ENCODE measurements at regions not wholly inside any gene's neighbourhood (a gene's known extent, or its start where the extent isn't known, plus 50 kb on each side); places are given as distances from the start of the nearest gene placed in this dataset.

DNA sequence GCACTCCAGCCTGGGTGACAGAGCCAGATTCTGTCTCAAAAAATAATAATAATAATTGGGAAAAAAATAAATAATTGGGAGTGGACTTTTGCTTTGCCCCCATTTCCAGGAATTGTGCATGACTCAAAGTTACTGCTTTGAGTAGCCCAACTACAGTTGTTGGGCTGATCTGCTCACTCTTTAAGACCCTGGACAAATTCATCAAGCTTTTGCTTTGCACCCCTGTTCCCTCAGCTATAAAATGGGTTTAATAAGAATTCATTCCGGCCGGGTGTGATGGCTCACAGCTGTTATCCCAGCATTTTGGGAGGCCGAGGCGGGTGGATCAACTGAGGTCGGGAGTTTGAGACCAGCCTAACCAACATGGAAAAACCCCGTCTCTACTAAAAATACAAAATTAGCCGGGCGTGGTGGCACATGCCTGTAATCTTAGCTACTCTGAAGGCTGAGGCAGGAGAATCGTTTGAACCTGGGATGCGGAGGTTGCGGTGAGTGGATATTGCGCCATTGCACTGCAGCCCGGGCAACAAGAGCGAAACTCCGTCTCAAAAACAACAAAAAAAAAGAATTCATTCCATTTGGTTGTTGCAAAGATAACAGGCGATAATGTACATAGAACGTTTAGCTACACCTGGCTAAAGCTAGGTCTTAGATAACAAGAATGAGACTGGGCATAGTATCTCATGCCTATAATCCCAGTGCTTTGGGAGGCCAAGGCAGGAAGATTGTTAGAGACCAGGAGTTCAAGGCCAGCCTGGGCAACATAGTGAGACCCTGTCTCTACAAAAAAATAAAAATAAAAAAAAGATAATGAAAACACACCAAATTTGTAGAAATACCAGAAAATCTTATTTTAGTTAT, 87.9 kb upstream of the ZNF217 start:
- Mint-ChIP-seq H3K4me1 (ENCODE audit: unreplicated experiment) (peaks cover 20% of the 10 kb centered on the region), H3K9me3 (ENCODE audit: unreplicated experiment) (no peaks in the 10 kb centered on the region), H3K27ac (ENCODE audit: unreplicated experiment) (no peak overlapping the region), H3K27me3 (ENCODE audit: unreplicated experiment) (peaks cover 1% of the 10 kb centered on the region), H3K4me3 (ENCODE audit: unreplicated experiment) (no peak overlapping the region), H3K36me3 (ENCODE audit: low read depth, unreplicated experiment) (no peaks in the 10 kb centered on the region)
- TF ChIP-seq, protein P1, sequence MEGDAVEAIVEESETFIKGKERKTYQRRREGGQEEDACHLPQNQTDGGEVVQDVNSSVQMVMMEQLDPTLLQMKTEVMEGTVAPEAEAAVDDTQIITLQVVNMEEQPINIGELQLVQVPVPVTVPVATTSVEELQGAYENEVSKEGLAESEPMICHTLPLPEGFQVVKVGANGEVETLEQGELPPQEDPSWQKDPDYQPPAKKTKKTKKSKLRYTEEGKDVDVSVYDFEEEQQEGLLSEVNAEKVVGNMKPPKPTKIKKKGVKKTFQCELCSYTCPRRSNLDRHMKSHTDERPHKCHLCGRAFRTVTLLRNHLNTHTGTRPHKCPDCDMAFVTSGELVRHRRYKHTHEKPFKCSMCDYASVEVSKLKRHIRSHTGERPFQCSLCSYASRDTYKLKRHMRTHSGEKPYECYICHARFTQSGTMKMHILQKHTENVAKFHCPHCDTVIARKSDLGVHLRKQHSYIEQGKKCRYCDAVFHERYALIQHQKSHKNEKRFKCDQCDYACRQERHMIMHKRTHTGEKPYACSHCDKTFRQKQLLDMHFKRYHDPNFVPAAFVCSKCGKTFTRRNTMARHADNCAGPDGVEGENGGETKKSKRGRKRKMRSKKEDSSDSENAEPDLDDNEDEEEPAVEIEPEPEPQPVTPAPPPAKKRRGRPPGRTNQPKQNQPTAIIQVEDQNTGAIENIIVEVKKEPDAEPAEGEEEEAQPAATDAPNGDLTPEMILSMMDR (IDR thresholded peaks at IDR 0.05; ENCODE audit: unreplicated experiment): no peak
- DNase-seq (ENCODE audit: low spot score): no peak

DNA sequence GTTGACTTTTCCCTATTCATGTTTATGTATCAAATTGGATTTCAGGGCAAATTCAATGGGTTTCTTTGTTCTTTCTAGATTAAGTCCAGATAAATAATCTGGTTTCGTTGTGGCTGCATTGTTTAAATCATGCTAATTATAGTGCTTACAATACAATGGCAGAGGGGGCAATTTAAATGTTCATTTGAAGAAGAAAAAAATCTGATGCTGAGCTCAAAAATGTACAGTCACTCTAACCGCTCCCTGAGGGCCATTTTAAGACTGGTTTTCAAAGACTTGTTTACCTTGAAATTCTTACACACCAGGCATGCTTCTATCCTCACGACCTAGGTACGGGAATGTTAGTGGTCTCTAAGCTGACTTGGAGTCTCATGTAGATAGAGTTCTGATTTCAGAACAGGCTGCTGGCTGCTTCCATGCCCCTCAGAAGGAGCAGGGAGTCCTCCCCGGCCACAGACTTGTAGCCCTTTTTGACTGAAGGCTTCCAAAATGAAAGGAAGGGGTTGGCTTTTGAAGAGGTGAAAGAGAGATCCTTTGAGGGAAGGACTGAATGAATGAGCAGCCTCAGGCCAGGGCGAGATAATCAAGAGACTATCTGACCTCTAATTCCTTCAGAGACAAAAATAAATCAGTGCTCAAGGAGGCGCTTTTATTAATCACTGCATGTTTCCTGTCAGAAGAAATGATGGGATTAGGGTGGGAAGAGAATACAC, 86.1 kb upstream of the ZNF217 start:
- no peaks in the 10 kb centered on the region for H3K36me3 Mint-ChIP-seq (ENCODE audit: low read depth, unreplicated experiment)
- no peak for DNase-seq (ENCODE audit: low spot score)
- H3K4me1 Mint-ChIP-seq (ENCODE audit: unreplicated experiment): peaks cover 20% of the 10 kb centered on the region
- TF ChIP-seq, protein P1 (IDR thresholded peaks at IDR 0.05; ENCODE audit: unreplicated experiment): no peak
- H3K27ac Mint-ChIP-seq (ENCODE audit: unreplicated experiment): peak overlapping the region; percentile 14
- H3K9me3 Mint-ChIP-seq (ENCODE audit: unreplicated experiment): no peaks in the 10 kb centered on the region
- H3K27me3 Mint-ChIP-seq (ENCODE audit: unreplicated experiment): peaks cover 1% of the 10 kb centered on the region
- no peak overlapping the region for H3K4me3 Mint-ChIP-seq (ENCODE audit: unreplicated experiment)

DNA sequence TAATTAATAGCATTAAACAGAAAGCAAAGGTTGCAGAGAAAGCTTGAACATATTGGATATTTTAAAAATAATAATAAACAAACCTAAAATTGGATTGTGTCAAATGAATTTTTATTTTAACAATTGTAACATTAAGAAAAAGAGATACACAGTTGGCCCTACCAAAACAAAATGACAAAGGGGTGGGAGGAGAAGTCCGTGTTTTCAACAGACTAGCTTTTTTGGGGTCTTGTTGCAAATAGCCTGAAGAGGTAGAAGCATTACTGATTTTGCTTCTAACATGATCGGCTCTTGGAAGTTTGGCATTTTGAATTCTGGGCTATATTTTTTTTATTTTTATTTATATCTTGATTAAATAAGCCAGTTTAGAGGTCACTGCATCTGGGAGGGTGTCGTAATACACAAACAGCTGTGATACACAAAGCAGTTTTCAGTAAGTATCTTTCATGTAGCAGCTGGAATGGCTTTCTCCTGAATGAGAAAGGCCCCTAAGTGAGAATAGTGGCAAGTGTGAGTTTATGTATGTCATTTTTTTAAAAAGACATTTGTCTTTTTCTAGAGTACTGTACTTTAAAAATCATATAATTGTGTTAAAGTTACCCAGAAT, 85.5 kb upstream of the ZNF217 start:
- Mint-ChIP-seq H3K9me3 (ENCODE audit: unreplicated experiment) (no peaks in the 10 kb centered on the region), H3K27ac (ENCODE audit: unreplicated experiment) (no peak overlapping the region), H3K36me3 (ENCODE audit: low read depth, unreplicated experiment) (no peaks in the 10 kb centered on the region), H3K27me3 (ENCODE audit: unreplicated experiment) (peaks cover 1% of the 10 kb centered on the region), H3K4me3 (ENCODE audit: unreplicated experiment) (no peak overlapping the region), H3K4me1 (ENCODE audit: unreplicated experiment) (peaks cover 20% of the 10 kb centered on the region)
- TF ChIP-seq, protein P1 (IDR thresholded peaks at IDR 0.05; ENCODE audit: unreplicated experiment): no peak
- DNase-seq (ENCODE audit: low spot score): no peak

DNA sequence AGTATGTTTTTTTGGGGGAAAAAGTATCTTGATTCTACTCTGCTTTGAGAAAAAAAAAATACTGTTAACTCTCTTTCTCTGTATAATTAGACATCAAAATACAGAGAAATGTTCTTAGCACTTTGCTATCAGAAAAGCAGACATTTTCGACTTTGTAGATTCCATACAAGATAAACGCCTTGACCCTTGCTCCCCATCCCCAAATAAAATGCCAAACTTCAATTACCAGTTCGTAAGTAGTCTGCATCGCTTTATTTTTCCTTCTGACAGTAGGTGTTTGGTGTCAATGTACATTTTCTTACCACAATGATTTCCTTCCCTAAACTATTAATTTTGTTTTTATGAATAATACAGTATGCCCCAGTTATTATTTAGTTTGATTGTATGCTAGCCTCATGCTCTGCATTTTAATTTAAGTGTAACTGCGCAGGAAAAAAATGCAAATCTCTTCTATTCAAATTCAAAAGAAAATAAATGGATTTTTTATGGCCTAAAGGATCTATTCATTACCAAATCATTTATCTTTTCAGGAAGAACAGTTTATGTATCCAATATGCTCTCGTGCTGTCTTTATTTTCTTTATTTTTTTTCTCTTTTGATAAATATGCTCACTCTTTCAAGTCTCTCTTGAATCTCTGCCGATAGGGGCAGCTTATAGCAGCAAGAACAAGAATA, 84.8 kb upstream of the ZNF217 start:
- Mint-ChIP-seq H3K9me3 (ENCODE audit: unreplicated experiment) (no peaks in the 10 kb centered on the region), H3K27me3 (ENCODE audit: unreplicated experiment) (peaks cover 1% of the 10 kb centered on the region), H3K4me1 (ENCODE audit: unreplicated experiment) (peaks cover 20% of the 10 kb centered on the region), H3K36me3 (ENCODE audit: low read depth, unreplicated experiment) (no peaks in the 10 kb centered on the region), H3K4me3 (ENCODE audit: unreplicated experiment) (no peak overlapping the region), H3K27ac (ENCODE audit: unreplicated experiment) (peak overlapping the region; percentile 76)
- TF ChIP-seq, protein P1 (IDR thresholded peaks at IDR 0.05; ENCODE audit: unreplicated experiment): no peak
- no peak for DNase-seq (ENCODE audit: low spot score)
